Endothelial cell of umbilical vein (primary cell): ENCODE measurements at regions not wholly inside any gene's neighbourhood (a gene's known extent, or its start where the extent isn't known, plus 50 kb on each side); places are given as distances from the start of the nearest gene placed in this dataset.

Experiments
- BruUV-seq: library from RNA; stranded (reverse); fragments of 400-500 nt; replicated peaks from 2 replicates; lab custom pipeline; 2021; lab: Mats Ljungman, UMichigan
- CTCF ChIA-PET: fragments of 300-600, 350-600 bp; sonication (Branson Sonifier 250); formaldehyde crosslinking; loops from one replicate; lab custom pipeline; 2021; ENCODE audit warnings: antibody characterized with exemption, inconsistent platforms; lab: Charles Lee
- POLR2A ChIA-PET: fragments of 300-600, 350-600 bp; sonication (Branson Sonifier 250); formaldehyde crosslinking; loops from one replicate; lab custom pipeline; 2021; ENCODE audit warnings: antibody characterized with exemption, inconsistent platforms; lab: Charles Lee
- DNase-seq: peaks from one replicate; pipeline ENCODE4 v3.0.0-alpha.2; 2011; ENCODE audit warnings: low read depth, low spot score
- FAIRE-seq: peaks from 2 replicates; lab custom pipeline; 2011; peaks lifted over from hg19 to GRCh38; lab: Jason Lieb, UNC
- H2AFZ ChIP-seq: 2 replicates; pipeline ENCODE4 v1.6.0; 2012; ENCODE audit warnings: low read depth, low read length, control low read depth, inconsistent platforms
- H3K27ac ChIP-seq: 2 replicates; pipeline ENCODE4 v1.5.1; 2011; ENCODE audit warnings: low read depth, mild to moderate bottlenecking, control low read depth, low read length, moderate library complexity; ENCODE audit not compliant: insufficient read depth
- H3K27me3 ChIP-seq, 2 experiments: 2 replicates each; pipeline versions ENCODE4 v1.6.0 to v1.6.1; 2011; ENCODE audit warnings: low read length in 2 of 2, mixed read lengths in 1 of 2; ENCODE audit not compliant: control insufficient read depth in 2 of 2, insufficient read depth in 2 of 2
- H3K36me3 ChIP-seq, 2 experiments: 2 replicates in 1 of 2; 3 replicates in 1 of 2; pipeline ENCODE4 v1.5.1; 2011; ENCODE audit warnings: low read length in 2 of 2, mild to moderate bottlenecking in 1 of 2, moderate library complexity in 1 of 2; ENCODE audit not compliant: control insufficient read depth in 2 of 2, insufficient read depth in 2 of 2; ENCODE audit errors: extremely low read depth in 1 of 2
- H3K4me1 ChIP-seq: 3 replicates; pipeline ENCODE4 v1.5.1; 2011; ENCODE audit warnings: mild to moderate bottlenecking, low read length; ENCODE audit not compliant: control insufficient read depth, insufficient read depth; ENCODE audit errors: extremely low read depth
- H3K4me2 ChIP-seq: 2 replicates; pipeline ENCODE4 v1.6.1; 2011; ENCODE audit warnings: low read length, control low read depth, mixed read lengths; ENCODE audit not compliant: insufficient read depth
- H3K4me3 ChIP-seq, 3 experiments: fragments of 200-600 bp in 1 of 3; sonication (generic), shearing (Covaris generic) in 1 of 3; replicated peaks in 1 of 3; 2 replicates each; pipeline ENCODE4 v1.5.1; 2011 to 2016; ENCODE audit warnings: control low read depth in 3 of 3, low read length in 3 of 3, mild to moderate bottlenecking in 2 of 3, inconsistent platforms in 1 of 3, low read depth in 1 of 3, moderate library complexity in 1 of 3; ENCODE audit not compliant: insufficient read depth in 1 of 3
- H3K79me2 ChIP-seq: 2 replicates; pipeline ENCODE4 v1.6.0; 2012; ENCODE audit warnings: low read length, inconsistent platforms; ENCODE audit not compliant: control insufficient read depth, insufficient read depth
- H3K9ac ChIP-seq: replicated peaks from 2 replicates; pipeline ENCODE3; 2011; ENCODE audit warnings: low read length, control low read depth; ENCODE audit not compliant: insufficient read depth; ENCODE audit errors: extremely low read depth
- H3K9me1 ChIP-seq: replicated peaks from 3 replicates; pipeline ENCODE4 v1.6.0; 2011; ENCODE audit warnings: mild to moderate bottlenecking, low read length; ENCODE audit not compliant: control insufficient read depth, insufficient read depth; ENCODE audit errors: extremely low read depth
- H3K9me3 ChIP-seq: replicated peaks from 2 replicates; pipeline ENCODE4 v1.5.1; 2012; ENCODE audit warnings: low read length, inconsistent platforms; ENCODE audit not compliant: control insufficient read depth, insufficient read depth
- H4K20me1 ChIP-seq: replicated peaks from 2 replicates; pipeline ENCODE3; 2011; ENCODE audit warnings: mild to moderate bottlenecking, low read length; ENCODE audit not compliant: control insufficient read depth, insufficient read depth; ENCODE audit errors: extremely low read depth
- CTCF ChIP-seq, 2 donors: IDR thresholded peaks; 1 replicate in 1 of 2; 2 replicates in 1 of 2; pipeline ENCODE4 v1.5.1; 2011; ENCODE audit warnings: low read length in 2 of 2, mild to moderate bottlenecking in 2 of 2, moderate library complexity in 2 of 2, control low read depth in 1 of 2, inconsistent platforms in 1 of 2, low read depth in 1 of 2; ENCODE audit not compliant: insufficient read depth in 1 of 2; ENCODE audit errors: extremely low read depth in 1 of 2
- EZH2 ChIP-seq: IDR thresholded peaks from 2 replicates; pipeline ENCODE4 v1.6.1; 2012; ENCODE audit warnings: borderline replicate concordance, low read depth, mild to moderate bottlenecking, moderate library complexity, low read length, inconsistent platforms; ENCODE audit not compliant: severe bottlenecking
- FOS ChIP-seq: IDR thresholded peaks from 2 replicates; pipeline ENCODE4 v1.6.1; 2011; ENCODE audit warnings: mild to moderate bottlenecking, low read length, moderate library complexity, borderline replicate concordance; ENCODE audit not compliant: insufficient read depth
- GATA2 ChIP-seq: IDR thresholded peaks from 2 replicates; pipeline ENCODE4 v1.7.0; 2011; ENCODE audit warnings: low read depth, mild to moderate bottlenecking, moderate library complexity, mixed read lengths, low read length; ENCODE audit not compliant: insufficient read length, insufficient read depth
- JUN ChIP-seq: IDR thresholded peaks from 2 replicates; pipeline ENCODE4 v1.6.1; 2011; ENCODE audit warnings: borderline replicate concordance, low read depth; ENCODE audit not compliant: insufficient read length, insufficient read depth
- MAX ChIP-seq: IDR thresholded peaks from 2 replicates; pipeline ENCODE4 v1.6.1; 2011; ENCODE audit not compliant: insufficient read depth, insufficient read length
- MYC ChIP-seq: IDR thresholded peaks from one replicate; pipeline ENCODE4 v1.6.1; 2011; ENCODE audit warnings: mild to moderate bottlenecking, low read depth, low read length
- POLR2A ChIP-seq: IDR thresholded peaks from 2 replicates; pipeline ENCODE4 v1.6.1; 2012; ENCODE audit warnings: low read depth, mild to moderate bottlenecking, control low read depth, low read length
- POLR2AphosphoS5 ChIP-seq: IDR thresholded peaks from 2 replicates; pipeline ENCODE4 v1.6.1; 2012; ENCODE audit warnings: low read depth, mild to moderate bottlenecking, control low read depth, low read length, moderate library complexity; ENCODE audit not compliant: insufficient read depth
- dilution Hi-C: fragments of 300-500 bp; cut with MboI; formaldehyde crosslinking; loops from one replicate; pipeline ENCODE4 v1.15.0; 2019; ENCODE audit warnings: low sequenced_read_pairs; ENCODE audit not compliant: extremely low pct_ligation_motif_present
- intact Hi-C: fragments of 100-400 bp; cut with micrococcal nuclease; formaldehyde crosslinking; loops from one replicate; pipeline ENCODE4 v1.10.0; 2022

GRCh38 chr1:219555806-219556205 lies 57.1 kb downstream of the ZC3H11B start:
- FAIRE-seq, result no peak
- no peak overlapping the region for H3K4me3 ChIP-seq
- no peaks in the 10 kb centered on the region for H4K20me1 ChIP-seq
- no peaks in the 10 kb centered on the region for H3K4me1 ChIP-seq
- no peaks in the 10 kb centered on the region for H3K79me2 ChIP-seq
- intact Hi-C loops, result no loop called here
- ChIA-PET POLR2A (no interaction called here), CTCF (interaction anchor here (0.9 to 2.7 kb wide), 2 partner anchors 11 to 12 kb away, joined by 3 to 9 read pairs; no protein-coding TSS in a partner anchor)
- no peaks in the 10 kb centered on the region for H3K36me3 ChIP-seq
- BruUV-seq, result no TSS peak
- H3K9ac ChIP-seq, result no peak overlapping the region
- TF ChIP-seq GATA2 (no peak), JUN (no peak), MAX (no peak), CTCF (IDR thresholded peaks at IDR 0.05; ENCODE audit: extremely low read depth in 1 of 2, insufficient read depth in 1 of 2, low read depth in 1 of 2, low read length in 2 of 2) (no peak), FOS (no peak), EZH2 (no peak), POLR2A (no peak), MYC (no peak), POLR2AphosphoS5 (no peak)
- DNase-seq, result no peak
- no peaks in the 10 kb centered on the region for H3K9me1 ChIP-seq
- no peaks in the 10 kb centered on the region for H3K9me3 ChIP-seq
- H2AFZ ChIP-seq, result no peak overlapping the region
- dilution Hi-C loops, result no loop called here
- H3K27ac ChIP-seq, result no peak overlapping the region
- peaks cover 0 to 1% of the 10 kb centered on the region in 2 experiments for H3K27me3 ChIP-seq
- H3K4me2 ChIP-seq, result no peak overlapping the region
